Tibial nerve (tissue), 4 donors: ENCODE measurements at regions not wholly inside any gene's neighbourhood (a gene's known extent, or its start where the extent isn't known, plus 50 kb on each side); places are given as distances from the start of the nearest gene placed in this dataset.

ENCODE experiments used
- DNase-seq, 2 donors: peaks; one replicate each; pipeline ENCODE4 v3.0.0-alpha.2; 2019; ENCODE audit warnings: low spot score in 2 of 2
- H3K27ac ChIP-seq, 4 donors: fragments of 200-600 bp; sonication (generic) in 3 of 4; one replicate each; pipeline ENCODE4 v1.5.1; 2017 to 2019; ENCODE audit warnings: mild to moderate bottlenecking in 1 of 4
- H3K27me3 ChIP-seq, 2 donors: fragments of 200-600 bp; sonication (generic) in 1 of 2; one replicate each; pipeline versions ENCODE4 v1.5.1 to v1.6.0; 2017 to 2019
- H3K36me3 ChIP-seq, 3 donors: fragments of 200-600 bp; sonication (generic); one replicate each; pipeline ENCODE4 v1.5.1; 2018 to 2019
- H3K4me1 ChIP-seq, 4 donors: fragments of 200-600 bp; sonication (generic) in 3 of 4; one replicate each; pipeline ENCODE4 v1.5.1; 2017 to 2019
- H3K4me3 ChIP-seq, 4 donors: fragments of 200-600 bp; sonication (generic) in 3 of 4; one replicate each; pipeline ENCODE4 v1.5.1; 2017 to 2019; ENCODE audit warnings: mild to moderate bottlenecking in 1 of 4, moderate library complexity in 1 of 4
- H3K9me3 ChIP-seq, 4 donors: fragments of 200-600 bp; sonication (generic) in 3 of 4; one replicate each; pipeline ENCODE4 v1.5.1; 2017 to 2019
- CTCF ChIP-seq, 5 experiments: fragments of 200-600 bp in 3 of 5; fragments of 450-650 bp in 2 of 5; sonication (generic) in 3 of 5; IDR thresholded peaks; one replicate each; pipeline ENCODE4 v1.5.1; 2016 to 2019; ENCODE audit warnings: antibody characterized with exemption in 5 of 5, mild to moderate bottlenecking in 3 of 5, moderate library complexity in 2 of 5
- EP300 ChIP-seq, 2 donors: sonication (generic); formaldehyde crosslinking; IDR thresholded peaks; one replicate each; pipeline ENCODE4 v1.6.1; 2017; ENCODE audit warnings: antibody characterized with exemption in 2 of 2, mild to moderate bottlenecking in 1 of 2
- POLR2A ChIP-seq, 2 donors: fragments of 450-650 bp; IDR thresholded peaks; one replicate each; pipeline ENCODE4 v1.6.1; 2017; ENCODE audit warnings: antibody characterized with exemption in 2 of 2, mild to moderate bottlenecking in 2 of 2, moderate library complexity in 2 of 2
- WGBS, 2 donors: methylation state at CpG; one replicate each; pipeline ENCODE4 v1.1.5; 2018; 5-methylcytosine and 5-hydroxymethylcytosine counted together

GRCh38 chr1:20432341-20432740 is 53.7 kb downstream of the CAMK2N1 start:
- no peak for DNase-seq
- TF ChIP-seq EP300 (IDR thresholded peaks at IDR 0.05) (no peak), CTCF (IDR thresholded peaks at IDR 0.05) (no peak), POLR2A (IDR thresholded peaks at IDR 0.05) (no peak)
- Histone ChIP-seq H3K27ac (no peak overlapping the region), H3K36me3 (no peaks in the 10 kb centered on the region), H3K27me3 (peaks cover 0 to 22% of the 10 kb centered on the region in 2 donors), H3K9me3 (no peaks in the 10 kb centered on the region), H3K4me1 (no peaks in the 10 kb centered on the region), H3K4me3 (no peak overlapping the region)
- 79 to 83% methylated on average over 4 of the region's 4 CpGs for WGBS, 2 donors

- no peaks in the 10 kb centered on the region for H3K9me3 ChIP-seq
- no peak for DNase-seq
- no peak overlapping the region for H3K4me3 ChIP-seq
- WGBS, 2 donors, result 21 to 23% methylated on average over 6 of the region's 6 CpGs
- H3K4me1 ChIP-seq, result no peaks in the 10 kb centered on the region
- no peak overlapping the region for H3K27ac ChIP-seq
- TF ChIP-seq EP300 (IDR thresholded peaks at IDR 0.05) (no peak), POLR2A (IDR thresholded peaks at IDR 0.05) (no peak), CTCF (IDR thresholded peaks at IDR 0.05) (no peak)
- H3K27me3 ChIP-seq, result peaks cover 0 to 22% of the 10 kb centered on the region in 2 donors
- H3K36me3 ChIP-seq, result no peaks in the 10 kb centered on the region
These were observed 54.9 kb downstream of the CAMK2N1 start for GRCh38 chr1:20431176-20431460.

GRCh38 chr1:20430355-20431175 is 55.4 kb downstream of the CAMK2N1 start:
- H3K27ac ChIP-seq, result no peak overlapping the region
- no peaks in the 10 kb centered on the region for H3K4me1 ChIP-seq
- WGBS, 2 donors, result 15 to 18% methylated on average over 11 to 12 of the region's 12 CpGs
- H3K9me3 ChIP-seq, result peaks cover 0 to 4% (median 0%) of the 10 kb centered on the region in 4 donors
- peaks cover 0 to 20% of the 10 kb centered on the region in 2 donors for H3K27me3 ChIP-seq
- peak in 4 of 5 experiments; percentile 25 to 38 (median 34) for TF ChIP-seq CTCF (IDR thresholded peaks at IDR 0.05)
- no peak for TF ChIP-seq EP300 (IDR thresholded peaks at IDR 0.05)
- no peak for TF ChIP-seq POLR2A (IDR thresholded peaks at IDR 0.05)
- no peak for DNase-seq
- H3K36me3 ChIP-seq, result no peaks in the 10 kb centered on the region
- no peak overlapping the region for H3K4me3 ChIP-seq

GRCh38 chr1:20429296-20429695 is 56.7 kb downstream of the CAMK2N1 start:
- H3K27me3 ChIP-seq, result peaks cover 0 to 10% of the 10 kb centered on the region in 2 donors
- H3K9me3 ChIP-seq, result peaks cover 0 to 17% (median 0%) of the 10 kb centered on the region in 4 donors
- TF ChIP-seq CTCF (IDR thresholded peaks at IDR 0.05) (no peak), EP300 (IDR thresholded peaks at IDR 0.05) (no peak), POLR2A (IDR thresholded peaks at IDR 0.05) (no peak)
- WGBS, 2 donors, result 31 to 37% methylated on average over 6 of the region's 6 CpGs
- H3K36me3 ChIP-seq, result no peaks in the 10 kb centered on the region
- no peak overlapping the region for H3K27ac ChIP-seq
- no peak for DNase-seq
- no peaks in the 10 kb centered on the region for H3K4me1 ChIP-seq
- H3K4me3 ChIP-seq, result no peak overlapping the region

GRCh38 chr1:20428841-20429240 is 57.2 kb downstream of the CAMK2N1 start:
- Histone ChIP-seq H3K27ac (no peak overlapping the region), H3K27me3 (peaks cover 0 to 10% of the 10 kb centered on the region in 2 donors), H3K4me3 (no peak overlapping the region), H3K36me3 (no peaks in the 10 kb centered on the region), H3K4me1 (no peaks in the 10 kb centered on the region), H3K9me3 (peaks cover 0 to 21% (median under 1%) of the 10 kb centered on the region in 4 donors)
- DNase-seq, result no peak
- 73 to 80% methylated on average over 6 of the region's 6 CpGs for WGBS, 2 donors
- TF ChIP-seq CTCF (IDR thresholded peaks at IDR 0.05) (no peak), POLR2A (IDR thresholded peaks at IDR 0.05) (no peak), EP300 (IDR thresholded peaks at IDR 0.05) (no peak)
